G401 (cell line): ENCODE measurements at regions not wholly inside any gene's neighbourhood (a gene's known extent, or its start where the extent isn't known, plus 50 kb on each side); places are given as distances from the start of the nearest gene placed in this dataset.

Experiments used
- DNase-seq: peaks from one replicate; pipeline ENCODE4 v3.0.0-alpha.2; 2015; ENCODE audit warnings: low spot score
- in situ Hi-C: cut with HindIII; loops from 2 replicates; pipeline ENCODE4 v1.10.0; 2016; ENCODE audit warnings: low sequenced_read_pairs, mixed read lengths

DNA sequence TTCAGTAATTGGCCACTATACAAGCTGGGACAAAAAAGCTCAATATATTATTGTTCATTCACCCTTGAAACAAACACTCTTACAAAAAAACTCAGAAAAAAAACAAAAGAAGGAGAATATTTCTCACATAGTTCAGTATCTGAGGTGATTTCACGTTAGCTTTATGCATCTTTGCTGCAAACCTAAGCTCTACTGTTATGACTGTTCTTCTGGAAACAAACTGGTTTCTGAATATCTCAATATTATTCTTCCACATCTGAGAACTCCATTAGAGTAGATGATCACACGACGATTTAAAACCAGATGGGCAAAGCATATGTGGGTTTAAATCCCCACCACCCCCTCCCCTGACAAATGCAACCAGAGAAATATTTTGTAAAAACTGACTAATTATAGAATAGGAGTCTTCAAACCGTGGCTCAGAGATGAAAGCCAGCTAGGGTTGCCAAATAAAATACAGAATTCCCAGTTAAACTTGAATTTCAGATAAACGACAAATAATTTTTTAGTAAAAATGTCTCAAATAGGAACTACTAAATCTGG lies 182.0 kb upstream of the FAM241A start:
- in situ Hi-C loops, result no loop called here
- DNase-seq, result no peak

DNA sequence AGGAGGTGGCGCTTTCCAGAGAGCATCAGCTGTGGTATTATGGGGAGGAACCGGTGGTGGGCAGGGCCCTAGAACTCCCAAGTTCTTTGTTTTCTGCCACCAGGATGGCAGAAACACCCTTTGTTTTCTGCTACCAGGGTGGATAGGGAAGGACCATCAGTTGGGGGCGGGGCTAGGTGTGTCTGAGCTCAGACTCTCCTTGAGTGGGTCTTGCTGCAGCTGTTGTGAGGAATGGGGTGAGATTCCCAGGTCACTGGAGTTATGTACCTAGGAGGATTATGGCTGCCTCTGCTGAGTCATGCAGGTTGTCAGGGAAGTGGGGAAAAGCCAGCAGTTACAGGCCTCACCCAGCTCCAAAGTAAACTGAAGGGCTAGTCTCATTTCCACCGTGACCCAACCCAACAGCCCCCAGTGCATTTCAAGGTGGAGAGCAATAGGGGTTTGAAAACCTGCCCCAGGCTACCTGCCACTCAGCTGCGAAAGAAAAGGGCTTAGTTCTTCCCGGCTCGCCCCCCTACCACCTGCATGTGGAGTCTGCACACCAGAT lies 167.8 kb upstream of the FAM241A start:
- DNase-seq, result no peak
- in situ Hi-C loops, result no loop called here

DNA sequence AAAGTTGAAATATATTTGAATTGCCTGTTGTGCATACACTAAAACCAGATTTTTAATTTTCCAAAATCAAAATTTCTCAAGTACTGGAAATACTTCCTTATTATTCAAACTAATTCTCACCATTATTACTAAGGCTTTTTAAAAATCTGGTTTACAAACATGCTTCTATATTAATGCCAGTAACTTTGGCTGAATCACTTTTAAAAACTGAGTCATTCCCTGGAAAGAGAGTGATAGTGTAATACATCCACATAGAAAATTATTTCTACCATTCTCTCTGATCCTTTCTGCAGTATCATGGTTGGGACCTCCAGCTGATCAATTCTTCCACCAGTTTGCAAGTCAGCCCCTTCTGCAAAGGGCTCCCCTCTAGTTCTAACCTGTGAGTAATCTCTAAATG lies 165.3 kb upstream of the FAM241A start:
- in situ Hi-C loops, result no loop called here
- no peak for DNase-seq

DNA sequence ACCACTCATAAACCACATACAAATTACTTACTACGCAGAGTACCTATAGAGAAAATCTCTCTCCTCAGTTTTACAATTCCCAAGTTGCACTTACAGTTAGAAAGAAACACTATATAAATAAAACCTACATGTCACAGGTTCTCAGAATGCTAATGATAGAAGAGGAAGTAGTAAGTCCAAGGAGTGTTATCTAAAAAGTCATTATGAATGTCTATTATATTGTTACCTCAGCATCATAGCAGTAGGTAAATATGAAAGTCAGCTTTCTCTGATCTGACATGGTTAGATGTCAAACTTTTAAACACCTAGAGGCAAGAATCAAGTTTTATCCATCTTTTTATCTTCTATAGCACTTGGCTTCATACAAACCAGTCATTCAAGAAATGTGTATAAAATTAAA lies 163.2 kb upstream of the FAM241A start:
- in situ Hi-C loops, result no loop called here

DNA sequence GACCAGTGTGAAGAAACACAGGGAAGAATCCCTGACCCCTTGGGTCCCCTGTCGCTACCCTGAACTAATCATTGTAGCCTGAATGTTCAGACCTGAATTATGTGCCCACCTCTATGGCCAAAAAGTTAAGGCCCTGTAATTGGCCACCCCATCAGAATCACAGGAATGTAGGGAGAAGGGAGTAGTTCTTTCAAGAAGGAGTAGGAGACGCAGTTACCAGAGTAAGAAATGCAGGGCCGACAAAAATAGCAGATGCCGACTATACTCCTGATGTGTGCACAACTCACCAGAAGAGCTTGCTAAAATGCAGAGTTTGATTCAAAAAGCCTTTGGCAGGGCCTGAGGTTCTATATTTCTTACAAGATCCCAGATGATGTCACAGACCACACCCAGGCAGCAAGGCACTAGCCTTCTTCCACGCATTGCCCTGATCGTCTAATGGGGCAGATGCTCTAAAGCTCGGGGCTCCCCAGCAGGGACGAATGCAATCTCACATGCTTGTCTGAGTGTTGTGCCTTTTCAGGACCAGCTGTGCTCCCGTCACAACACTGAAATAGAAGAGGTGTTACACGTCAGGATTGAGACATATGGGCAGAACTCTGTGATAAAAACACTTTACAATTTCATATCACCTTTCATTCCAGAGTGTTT lies 161.0 kb upstream of the FAM241A start:
- no peak for DNase-seq
- in situ Hi-C loops, result no loop called here

More for the DNA sequence above, 163.2 kb upstream of the FAM241A start:
- no peak for DNase-seq

DNA sequence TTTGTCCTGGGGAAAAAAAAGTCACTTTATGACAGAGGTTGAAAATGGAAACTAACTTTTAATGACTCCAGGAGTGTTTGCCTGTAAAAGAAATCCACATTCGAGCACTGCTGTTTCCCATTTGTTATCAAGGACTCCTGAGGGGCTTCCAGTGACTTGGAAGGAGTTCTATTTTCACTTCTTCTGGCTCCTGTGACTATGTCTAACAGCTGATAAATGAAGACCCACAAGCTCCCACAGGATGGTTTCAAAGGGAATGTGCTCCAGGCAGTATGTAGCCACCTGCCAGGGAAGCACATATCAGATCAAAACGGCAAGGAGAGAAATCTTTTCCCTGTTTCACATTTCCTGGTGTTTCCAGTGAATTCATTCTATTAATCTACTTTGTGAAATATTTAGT lies 159.8 kb upstream of the FAM241A start:
- in situ Hi-C loops, result no loop called here

DNA sequence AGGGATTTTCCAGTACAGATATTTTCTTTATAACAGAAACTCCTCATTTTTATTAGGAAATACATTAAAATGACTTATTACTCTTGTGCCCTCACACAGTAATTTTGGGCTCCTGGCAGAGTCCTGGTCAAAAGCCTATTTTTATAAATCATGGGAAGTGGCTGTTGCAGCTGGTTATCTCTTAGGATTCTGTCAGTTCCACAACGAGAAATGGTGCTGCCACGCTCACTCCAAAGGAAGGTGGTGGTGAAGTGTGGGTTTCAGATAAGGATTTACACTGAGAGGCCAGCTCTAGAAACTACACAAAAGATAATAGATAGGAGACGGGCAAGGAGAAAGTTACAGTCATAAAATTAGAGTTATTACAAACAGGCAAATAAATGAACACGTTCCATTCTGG lies 159.2 kb upstream of the FAM241A start:
- in situ Hi-C loops, result no loop called here
- DNase-seq, result no peak

More for the DNA sequence above, 159.8 kb upstream of the FAM241A start:
- DNase-seq, result no peak

DNA sequence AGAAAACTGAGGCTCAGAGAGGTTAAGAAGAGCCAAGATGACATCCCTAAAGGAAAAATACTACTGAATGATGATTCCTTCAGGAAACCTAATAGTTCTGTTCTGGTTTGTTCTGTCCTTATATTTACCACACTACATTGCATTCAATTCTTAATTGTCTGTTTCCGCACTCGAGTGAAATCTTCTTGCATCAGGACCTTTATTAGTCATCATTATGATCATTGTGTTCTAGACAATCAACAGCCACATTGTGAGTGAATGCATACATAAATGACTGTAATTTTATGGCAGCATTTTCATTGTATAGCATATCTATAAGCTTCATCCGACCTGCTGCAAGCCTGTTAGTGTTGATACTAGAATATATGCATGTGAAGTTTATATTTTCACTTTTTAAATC lies 156.7 kb upstream of the FAM241A start:
- no peak for DNase-seq
- in situ Hi-C loops, result no loop called here

DNA sequence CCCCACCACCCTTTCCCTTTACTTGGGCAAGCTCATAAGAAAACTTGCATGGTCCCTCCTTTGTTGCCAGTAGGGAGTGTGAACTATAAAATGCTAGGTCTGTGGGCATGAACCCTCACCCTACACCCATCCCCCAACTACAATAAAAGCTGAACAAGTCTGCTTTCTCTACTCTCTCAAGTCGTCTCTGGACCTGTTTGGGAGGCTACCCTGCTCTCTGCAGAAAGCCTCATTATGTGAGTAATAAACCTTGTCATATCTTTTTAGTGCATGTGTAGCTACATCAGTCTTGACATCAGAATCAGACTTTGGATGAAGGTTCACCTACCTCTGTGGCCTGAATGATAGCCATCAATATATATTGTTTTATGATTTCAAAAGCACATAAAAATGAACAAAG lies 155.4 kb upstream of the FAM241A start:
- in situ Hi-C loops, result no loop called here
- DNase-seq, result no peak

DNA sequence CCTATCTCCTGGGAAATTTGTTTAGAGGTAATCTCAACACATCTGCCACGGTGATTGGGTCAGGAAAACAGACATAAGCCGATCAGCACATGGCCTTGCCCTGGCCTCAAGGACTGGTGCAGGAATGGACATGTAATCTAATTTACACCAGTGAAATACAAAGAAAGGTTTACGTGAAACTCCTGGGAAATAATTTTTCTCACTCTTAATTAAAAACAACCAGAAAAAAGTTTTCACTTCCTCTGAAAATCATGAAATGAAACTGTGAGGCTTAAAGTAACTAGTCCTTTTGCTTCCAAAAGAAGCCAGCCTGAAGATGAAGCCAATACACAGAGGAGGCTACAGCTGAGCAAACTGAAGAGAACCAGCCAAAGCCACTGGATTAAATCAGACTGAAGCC lies 154.1 kb upstream of the FAM241A start:
- DNase-seq, result no peak
- in situ Hi-C loops, result no loop called here

DNA sequence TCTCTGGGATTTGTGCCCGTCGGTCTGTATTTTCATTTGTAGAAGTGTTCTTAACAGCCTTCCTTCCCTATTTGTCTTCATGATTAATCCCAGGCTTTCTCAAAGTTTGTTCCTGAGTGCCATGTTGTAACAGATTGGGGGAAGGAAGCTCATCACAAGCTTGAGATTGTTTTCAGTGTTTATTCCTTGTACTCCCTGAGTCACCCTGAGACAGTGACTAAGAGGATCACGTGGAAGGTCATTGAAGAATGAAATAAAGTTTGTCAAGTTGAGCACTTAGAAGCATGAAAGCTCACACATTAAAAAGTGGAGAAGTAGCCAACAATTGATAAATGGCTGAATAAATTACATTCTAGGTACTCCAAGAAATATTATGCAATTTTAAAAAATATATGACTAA lies 153.5 kb upstream of the FAM241A start:
- in situ Hi-C loops, result no loop called here
- DNase-seq, result no peak

DNA sequence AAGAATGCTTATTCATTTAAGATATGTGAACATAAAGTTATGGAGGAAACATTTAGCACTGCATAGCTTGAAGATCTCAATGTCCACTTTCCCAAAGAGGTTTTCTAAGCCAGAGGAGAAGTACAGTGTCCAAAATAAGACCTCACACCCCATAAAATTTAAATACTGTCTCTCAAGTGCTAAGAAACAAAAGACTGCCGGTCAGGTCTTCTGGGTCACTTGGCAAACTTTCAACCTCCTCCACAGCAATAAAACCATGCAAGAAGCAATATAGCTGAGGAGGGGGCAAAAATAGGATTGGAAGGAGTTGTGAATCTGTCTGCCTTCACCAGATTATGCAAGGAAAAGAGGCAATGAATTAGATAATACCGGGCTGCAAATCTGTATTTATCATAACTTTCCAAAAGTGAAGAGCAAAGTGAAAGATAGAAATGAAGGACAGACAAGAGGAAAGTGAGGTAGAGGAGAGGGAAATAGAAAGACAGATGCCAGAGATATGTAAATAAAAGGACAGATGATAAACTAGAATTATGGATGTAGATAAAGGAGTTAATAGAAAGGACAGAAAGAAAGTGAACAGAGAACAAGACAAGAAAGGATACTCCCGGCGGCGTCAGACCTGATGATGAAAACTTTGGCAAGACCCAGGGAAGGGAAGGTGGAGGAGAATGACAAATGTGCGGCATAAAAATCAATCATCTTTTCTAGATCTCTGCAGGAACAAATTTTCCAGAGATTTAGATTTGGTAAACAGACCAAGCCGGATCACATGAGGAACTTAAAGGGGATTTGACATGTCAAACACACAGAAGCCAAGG lies 152.7 kb upstream of the FAM241A start:
- no peak for DNase-seq
- in situ Hi-C loops, result no loop called here

DNA sequence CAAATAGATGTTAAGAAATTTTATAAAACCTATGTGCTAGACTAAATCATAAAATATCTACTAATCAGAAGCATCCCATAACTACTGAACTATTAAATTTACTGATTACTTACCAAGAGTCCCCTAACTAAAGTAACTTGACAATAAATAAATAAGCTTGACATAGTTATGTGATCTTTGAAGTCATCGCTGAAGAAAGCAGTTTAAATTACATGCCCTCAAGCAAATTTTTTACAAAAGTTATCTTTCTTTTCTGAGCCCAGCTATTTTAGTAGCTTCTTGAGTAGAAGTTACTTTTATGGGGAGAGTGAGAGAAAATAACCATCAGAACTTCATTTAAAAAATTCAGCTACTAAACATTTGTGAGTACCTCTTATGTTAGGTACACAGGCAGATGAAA lies 150.9 kb upstream of the FAM241A start:
- in situ Hi-C loops, result no loop called here
- no peak for DNase-seq

DNA sequence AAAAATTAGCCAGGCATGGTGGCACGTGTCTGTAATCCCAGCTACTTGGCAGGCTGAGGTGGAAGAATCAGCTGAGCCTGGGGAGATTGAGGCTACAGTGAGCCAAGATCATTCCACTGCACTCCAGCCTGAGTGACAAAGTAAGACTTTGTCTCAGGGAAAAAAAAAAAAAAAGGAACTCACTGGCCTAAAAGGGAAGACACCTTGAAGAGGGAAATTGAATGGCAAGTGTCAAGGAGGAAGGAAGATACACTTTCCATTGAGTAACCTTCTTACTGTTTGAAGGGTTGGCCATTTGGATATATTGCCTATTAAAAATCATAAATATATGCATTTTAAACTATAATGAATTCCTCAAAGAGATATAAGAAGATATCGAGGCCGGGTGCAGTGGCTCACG lies 147.5 kb upstream of the FAM241A start:
- DNase-seq, result no peak
- in situ Hi-C loops, result no loop called here

DNA sequence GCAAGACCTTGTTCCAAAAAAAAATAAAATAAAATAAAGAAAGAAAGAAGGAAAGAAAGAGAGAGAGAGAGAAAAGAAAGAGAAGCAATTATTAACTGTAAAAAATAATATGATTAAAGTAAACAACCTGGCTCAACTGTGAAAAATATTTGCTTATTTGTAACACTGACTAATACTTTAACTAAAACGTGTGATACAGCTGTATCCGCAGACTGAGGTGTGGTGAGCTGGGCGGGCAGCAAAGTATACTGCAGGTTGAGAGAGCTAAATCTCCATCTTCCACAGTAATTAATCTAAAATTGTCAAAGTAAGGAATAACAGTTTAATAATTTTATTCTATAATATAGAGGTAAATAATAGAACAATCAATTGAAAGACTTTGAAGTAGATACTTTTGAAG lies 145.5 kb upstream of the FAM241A start:
- in situ Hi-C loops, result no loop called here
- no peak for DNase-seq

DNA sequence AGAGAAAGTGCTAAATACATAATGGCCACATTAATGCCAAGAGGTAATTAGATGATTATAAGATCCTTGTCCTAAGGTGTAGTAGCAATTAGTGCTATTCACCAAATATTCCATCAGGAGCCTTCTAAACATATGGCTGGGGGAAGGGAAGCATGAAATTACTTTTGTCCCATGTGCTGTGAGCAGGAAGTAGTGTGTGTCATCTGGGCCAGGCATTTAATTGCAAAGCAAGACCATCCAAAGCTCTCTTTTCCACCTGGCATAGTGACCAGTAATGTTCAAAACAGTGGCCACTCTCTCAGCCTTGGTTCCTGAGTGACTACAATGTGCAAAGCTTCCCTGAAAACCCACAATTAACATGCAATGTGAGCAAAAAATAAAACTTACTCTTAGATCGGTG lies 144.2 kb upstream of the FAM241A start:
- in situ Hi-C loops, result no loop called here
- DNase-seq, result no peak

DNA sequence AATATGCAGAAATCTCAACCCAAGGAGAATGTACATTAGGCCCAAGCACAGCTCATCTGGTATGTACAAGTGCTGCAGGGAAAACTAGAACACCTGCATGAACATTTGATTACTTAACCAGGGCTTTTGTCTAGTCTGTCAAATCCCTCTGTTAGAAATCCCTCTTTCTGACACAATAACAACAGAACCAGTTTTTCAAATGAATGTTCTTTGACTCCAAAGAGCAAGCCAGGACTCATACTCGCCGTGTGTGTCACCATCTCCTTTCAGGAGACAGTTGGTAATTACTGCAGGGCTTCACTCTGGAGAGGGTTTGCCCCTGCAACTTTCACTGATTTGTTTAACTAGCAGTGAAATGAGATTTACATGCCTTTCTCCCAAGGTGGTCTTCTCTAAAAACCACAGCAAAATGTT lies 143.0 kb upstream of the FAM241A start:
- no peak for DNase-seq
- in situ Hi-C loops, result no loop called here

DNA sequence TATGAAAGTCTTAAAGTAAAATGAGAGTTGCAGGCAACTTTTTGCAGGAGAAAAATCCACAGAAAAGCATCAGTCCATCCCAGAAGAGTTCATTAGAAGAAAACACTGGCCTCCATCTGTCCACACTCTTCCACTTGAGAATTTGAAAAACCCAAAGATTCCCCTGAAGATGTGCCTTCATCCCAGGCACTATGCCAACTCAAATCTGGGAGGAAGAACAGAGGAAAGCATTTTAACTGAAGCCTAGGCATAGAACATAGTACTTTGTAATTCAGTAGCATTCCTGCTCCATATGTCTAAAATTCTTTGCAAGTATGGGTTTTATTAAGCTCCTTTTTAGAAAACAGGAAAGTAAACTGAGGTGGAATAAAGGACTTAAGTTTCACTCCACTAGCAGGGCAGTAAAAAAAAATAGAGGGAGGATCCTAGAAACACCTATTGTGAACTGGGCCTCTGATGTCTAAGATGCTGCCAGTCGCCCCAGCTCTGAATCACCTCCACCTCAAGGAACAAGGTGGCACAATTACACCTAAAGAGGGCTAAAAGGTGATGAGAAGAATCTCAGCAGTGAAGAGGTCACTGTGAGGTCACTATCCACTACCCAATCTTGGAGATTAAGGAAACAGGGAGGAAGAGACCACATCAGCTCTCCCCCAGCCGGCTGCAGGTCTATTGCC lies 141.9 kb upstream of the FAM241A start:
- in situ Hi-C loops, result no loop called here
- no peak for DNase-seq

DNA sequence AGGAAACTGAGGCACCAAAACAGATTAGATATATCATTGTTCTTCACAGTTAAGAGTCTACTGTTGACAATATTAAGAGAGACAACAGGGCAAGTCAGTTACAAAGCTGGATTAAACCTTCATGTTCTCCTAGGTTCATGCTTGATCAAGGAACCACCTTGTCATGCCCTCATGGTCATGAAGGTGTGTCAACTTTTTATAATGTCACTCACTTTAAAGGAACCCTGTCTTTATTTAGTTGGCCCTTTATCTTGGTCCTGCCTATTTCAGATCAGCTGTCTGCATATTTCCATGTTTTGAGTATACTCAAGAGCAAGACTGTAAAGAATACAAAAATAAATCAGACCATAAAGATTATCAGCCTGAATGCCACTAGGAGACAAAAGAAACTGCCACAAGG lies 140.2 kb upstream of the FAM241A start:
- DNase-seq, result no peak
- in situ Hi-C loops, result no loop called here

DNA sequence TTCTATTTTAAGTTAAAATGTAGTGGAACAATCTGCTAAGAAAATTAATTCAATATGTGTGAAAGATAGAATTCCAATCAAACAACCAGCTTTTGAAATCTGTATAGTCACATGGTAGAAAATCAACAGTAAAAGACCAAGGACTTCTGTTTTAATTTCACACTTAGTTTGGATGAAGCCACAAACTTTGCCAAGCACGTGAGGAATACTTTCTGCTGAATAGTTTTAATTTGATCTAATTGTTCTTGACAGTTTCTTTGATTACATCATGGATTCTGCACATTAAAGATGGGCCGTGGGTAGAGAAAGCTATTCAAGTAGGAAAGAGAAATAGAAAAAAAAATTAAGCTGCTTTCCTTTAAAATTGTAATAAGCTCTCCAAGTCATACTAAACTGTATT lies 137.9 kb upstream of the FAM241A start:
- in situ Hi-C loops, result no loop called here
- DNase-seq, result no peak
